B cell (primary cell): ENCODE measurements at regions not wholly inside any gene's neighbourhood (a gene's known extent, or its start where the extent isn't known, plus 50 kb on each side); places are given as distances from the start of the nearest gene placed in this dataset.
"Not testable (repeated sequence)": the region's sequence is repeated elsewhere in the genome, so short reads cannot be mapped to it uniquely, and the experiment has no call there.

ENCODE experiments used
- ATAC-seq: fragments of 200-7000 bp; cut with Tn5 transposase; one replicate; pipeline ENCODE4 v1.10.0; 2021; ENCODE audit warnings: low read depth, mild to moderate bottlenecking, moderate number of reproducible peaks, moderate library complexity
- CTCF ChIA-PET: fragments of 350-600 bp; sonication (Branson Sonifier 250); formaldehyde crosslinking; loops from one replicate; lab custom pipeline; 2021; ENCODE audit warnings: antibody characterized with exemption, inconsistent platforms; lab: Charles Lee
- POLR2A ChIA-PET: fragments of 350-600 bp; sonication (Branson Sonifier 250); formaldehyde crosslinking; loops from one replicate; lab custom pipeline; 2021; ENCODE audit warnings: antibody characterized with exemption; lab: Charles Lee
- DNase-seq: peaks from one replicate; pipeline ENCODE4 v3.0.0; 2013
- H2AFZ ChIP-seq: 2 replicates; pipeline ENCODE4 v1.6.1; 2012; ENCODE audit warnings: mild to moderate bottlenecking, low read depth, low read length; ENCODE audit not compliant: insufficient read depth, poor library complexity, severe bottlenecking
- H3K27ac ChIP-seq, 2 donors: 1 replicate in 1 of 2; 2 replicates in 1 of 2; pipeline ENCODE4 v1.5.1; 2012 to 2013; ENCODE audit warnings: low read length in 2 of 2, mild to moderate bottlenecking in 2 of 2, moderate library complexity in 1 of 2
- H3K27me3 ChIP-seq, 4 experiments: fragments of 200-600 bp in 1 of 4; sonication (generic) in 1 of 4; replicated peaks in 1 of 4; 1 replicate in 2 of 4; 2 replicates in 2 of 4; pipeline versions ENCODE4 v1.6.1 to v1.7.0; 2013 to 2016; ENCODE audit warnings: low read length in 3 of 4, mild to moderate bottlenecking in 2 of 4, mixed read lengths in 1 of 4, moderate library complexity in 1 of 4; ENCODE audit not compliant: insufficient read depth in 4 of 4, control insufficient read depth in 3 of 4; ENCODE audit errors: control extremely low read depth in 1 of 4
- H3K36me3 ChIP-seq, 2 experiments: replicated peaks in 1 of 2; 1 replicate in 1 of 2; 2 replicates in 1 of 2; pipeline versions ENCODE4 v1.6.1 to v1.7.1; 2013; ENCODE audit warnings: low read length in 1 of 2; ENCODE audit not compliant: insufficient read depth in 2 of 2, control insufficient read depth in 1 of 2; ENCODE audit errors: control extremely low read depth in 1 of 2, extremely low read depth in 1 of 2
- H3K4me1 ChIP-seq, 2 donors: fragments of 200-600 bp in 1 of 2; sonication (generic) in 1 of 2; 1 replicate in 1 of 2; 2 replicates in 1 of 2; pipeline versions ENCODE4 v1.5.1 to v1.6.1; 2013 to 2017; ENCODE audit warnings: low read length in 2 of 2; ENCODE audit not compliant: control insufficient read depth in 2 of 2, insufficient read depth in 2 of 2
- H3K4me2 ChIP-seq: replicated peaks from 2 replicates; pipeline ENCODE3; 2012; ENCODE audit warnings: mild to moderate bottlenecking, low read depth, low read length; ENCODE audit not compliant: poor library complexity, severe bottlenecking
- H3K4me3 ChIP-seq, 5 experiments: fragments of 200-600 bp in 1 of 5; sonication (generic) in 1 of 5; 1 replicate in 3 of 5; 2 replicates in 2 of 5; pipeline versions ENCODE4 v1.5.1 to v1.7.0; 2011 to 2016; ENCODE audit warnings: low read length in 4 of 5, mild to moderate bottlenecking in 4 of 5, low read depth in 2 of 5, control low read depth in 1 of 5, moderate library complexity in 1 of 5; ENCODE audit not compliant: insufficient read depth in 1 of 5; ENCODE audit errors: control extremely low read depth in 1 of 5, extremely low read depth in 1 of 5
- H3K79me2 ChIP-seq: fragments of 200-600 bp; sonication (generic); one replicate; pipeline ENCODE4 v1.6.0; 2016; ENCODE audit warnings: low read length; ENCODE audit not compliant: control insufficient read depth, insufficient read depth
- H3K9ac ChIP-seq: fragments of 200-600 bp; sonication (generic); 2 replicates; pipeline ENCODE4 v1.6.1; 2017; ENCODE audit warnings: mild to moderate bottlenecking, low read length, moderate library complexity
- H3K9me3 ChIP-seq, 3 donors: one replicate each; pipeline versions ENCODE4 v1.6.1 to v1.7.1; 2013; ENCODE audit warnings: low read length in 2 of 3; ENCODE audit not compliant: control insufficient read depth in 2 of 3, insufficient read depth in 1 of 3; ENCODE audit errors: control extremely low read depth in 1 of 3
- H4K20me1 ChIP-seq: 2 replicates; pipeline ENCODE4 v1.6.0; 2012; ENCODE audit warnings: mild to moderate bottlenecking, low read length; ENCODE audit not compliant: insufficient read depth, control insufficient read depth, poor library complexity, severe bottlenecking
- H3K27ac Mint-ChIP-seq: one replicate; pipeline ENCODE4 v1.8.0; 2021; ENCODE audit warnings: mixed read lengths
- H3K27me3 Mint-ChIP-seq: one replicate; pipeline ENCODE4 v1.8.0; 2021; ENCODE audit warnings: mixed read lengths
- H3K4me1 Mint-ChIP-seq: one replicate; pipeline ENCODE4 v1.8.0; 2021; ENCODE audit warnings: mixed read lengths
- H3K4me3 Mint-ChIP-seq: one replicate; pipeline ENCODE4 v1.8.0; 2021; ENCODE audit warnings: mixed read lengths
- H3K9me3 Mint-ChIP-seq: one replicate; pipeline ENCODE4 v1.8.0; 2022; ENCODE audit warnings: mixed read lengths; ENCODE audit not compliant: insufficient read depth
- EZH2 ChIP-seq: IDR thresholded peaks from 2 replicates; pipeline ENCODE4 v1.6.1; 2012; ENCODE audit warnings: borderline replicate concordance, low read depth, mild to moderate bottlenecking, moderate library complexity, low read length; ENCODE audit not compliant: insufficient read depth, poor library complexity, severe bottlenecking
- WGBS: methylation state at CpG from one replicate; pipeline ENCODE4 v1.1.5; 2013; ENCODE audit warnings: missing lambda C conversion rate; ENCODE audit not compliant: insufficient coverage; 5-methylcytosine and 5-hydroxymethylcytosine counted together
- intact Hi-C: fragments of 100-400 bp; cut with micrococcal nuclease; formaldehyde crosslinking; loops from one replicate; pipeline ENCODE4 v1.10.0; 2022
- TF ChIP-seq, protein P1 (sequence below): fragments of 200-600 bp; IDR thresholded peaks from one replicate; pipeline ENCODE4 v1.8.0; 2022; ENCODE audit warnings: antibody characterized with exemption, mild to moderate bottlenecking

DNA sequence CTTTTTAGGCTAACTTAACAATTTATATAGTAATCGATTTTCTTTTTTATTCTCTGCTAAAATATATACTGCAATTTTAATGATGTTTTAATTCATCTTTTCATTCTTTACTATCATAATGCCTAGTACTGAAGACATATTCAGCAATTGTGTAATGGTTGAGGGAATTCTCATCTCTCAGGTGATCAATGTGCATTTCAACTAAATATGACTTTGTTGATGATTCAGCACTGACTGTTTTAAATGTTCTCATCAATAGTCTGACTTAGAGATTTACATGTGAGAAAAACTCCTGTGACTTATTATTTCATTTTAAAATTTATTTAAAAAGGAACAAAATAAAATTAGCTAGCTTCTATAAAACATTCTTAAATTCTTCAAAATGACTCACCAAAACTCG lies 1450.3 kb downstream of the STIM2 start:
- H3K4me1 ChIP-seq, result no peaks in the 10 kb centered on the region
- no peaks in the 10 kb centered on the region for H3K27me3 Mint-ChIP-seq
- no peaks in the 10 kb centered on the region for H3K27me3 ChIP-seq
- DNase-seq (no peak), ATAC-seq (no peak)
- intact Hi-C loops, result no loop called here
- no peaks in the 10 kb centered on the region for H4K20me1 ChIP-seq
- no peak overlapping the region for H3K27ac ChIP-seq
- no peaks in the 10 kb centered on the region for H3K36me3 ChIP-seq
- H3K79me2 ChIP-seq, result no peaks in the 10 kb centered on the region
- WGBS, result no CpG with 5 or more reads among the region's 2 CpGs
- H2AFZ ChIP-seq, result no peak overlapping the region
- no peak overlapping the region for H3K4me2 ChIP-seq
- H3K9me3 Mint-ChIP-seq, result peaks cover 3% of the 10 kb centered on the region
- ChIA-PET CTCF (no interaction called here), POLR2A (no interaction called here)
- no peaks in the 10 kb centered on the region for H3K9me3 ChIP-seq
- H3K4me3 Mint-ChIP-seq, result no peak overlapping the region
- H3K9ac ChIP-seq, result no peak overlapping the region
- no peak overlapping the region for H3K4me3 ChIP-seq
- no peak overlapping the region for H3K27ac Mint-ChIP-seq
- TF ChIP-seq EZH2, result no peak
- TF ChIP-seq, protein P1, sequence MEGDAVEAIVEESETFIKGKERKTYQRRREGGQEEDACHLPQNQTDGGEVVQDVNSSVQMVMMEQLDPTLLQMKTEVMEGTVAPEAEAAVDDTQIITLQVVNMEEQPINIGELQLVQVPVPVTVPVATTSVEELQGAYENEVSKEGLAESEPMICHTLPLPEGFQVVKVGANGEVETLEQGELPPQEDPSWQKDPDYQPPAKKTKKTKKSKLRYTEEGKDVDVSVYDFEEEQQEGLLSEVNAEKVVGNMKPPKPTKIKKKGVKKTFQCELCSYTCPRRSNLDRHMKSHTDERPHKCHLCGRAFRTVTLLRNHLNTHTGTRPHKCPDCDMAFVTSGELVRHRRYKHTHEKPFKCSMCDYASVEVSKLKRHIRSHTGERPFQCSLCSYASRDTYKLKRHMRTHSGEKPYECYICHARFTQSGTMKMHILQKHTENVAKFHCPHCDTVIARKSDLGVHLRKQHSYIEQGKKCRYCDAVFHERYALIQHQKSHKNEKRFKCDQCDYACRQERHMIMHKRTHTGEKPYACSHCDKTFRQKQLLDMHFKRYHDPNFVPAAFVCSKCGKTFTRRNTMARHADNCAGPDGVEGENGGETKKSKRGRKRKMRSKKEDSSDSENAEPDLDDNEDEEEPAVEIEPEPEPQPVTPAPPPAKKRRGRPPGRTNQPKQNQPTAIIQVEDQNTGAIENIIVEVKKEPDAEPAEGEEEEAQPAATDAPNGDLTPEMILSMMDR, result no peak
- no peaks in the 10 kb centered on the region for H3K4me1 Mint-ChIP-seq

DNA sequence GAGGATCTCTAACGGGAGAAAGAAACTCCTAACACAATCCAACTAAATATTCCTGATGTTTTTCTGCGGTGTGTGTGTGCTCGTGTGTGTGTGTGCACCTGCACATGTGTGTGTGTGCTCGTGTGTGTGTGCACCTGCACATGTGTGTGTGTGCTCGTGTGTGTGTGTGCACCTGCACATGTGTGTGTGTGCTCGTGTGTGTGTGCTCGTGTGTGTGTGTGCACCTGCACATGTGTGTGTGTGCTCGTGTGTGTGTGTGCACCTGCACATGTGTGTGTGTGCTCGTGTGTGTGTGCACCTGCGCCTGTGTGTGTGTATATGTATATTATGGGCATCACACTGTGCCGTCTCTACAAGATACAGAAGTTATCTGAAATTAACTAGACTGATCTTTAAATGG lies 1451.9 kb downstream of the STIM2 start:
- H3K4me1 ChIP-seq, H3K4me1 Mint-ChIP-seq, ATAC-seq, H3K36me3 ChIP-seq, H3K27me3 Mint-ChIP-seq, H3K4me3 ChIP-seq, POLR2A ChIA-PET, H4K20me1 ChIP-seq, CTCF ChIA-PET, H3K9me3 ChIP-seq, H2AFZ ChIP-seq, H3K27ac Mint-ChIP-seq, H3K9me3 Mint-ChIP-seq, intact Hi-C loops, DNase-seq, H3K79me2 ChIP-seq, H3K27me3 ChIP-seq, H3K4me2 ChIP-seq, H3K9ac ChIP-seq, H3K4me3 Mint-ChIP-seq, H3K27ac ChIP-seq: not testable (repeated sequence)
- WGBS, result 74% methylated on average over 8 of the region's 11 CpGs
